ENCODE measurements at regions not wholly inside any gene's neighbourhood (a gene's known extent, or its start where the extent isn't known, plus 50 kb on each side); places are given as distances from the start of the nearest gene placed in this dataset.

DNA sequence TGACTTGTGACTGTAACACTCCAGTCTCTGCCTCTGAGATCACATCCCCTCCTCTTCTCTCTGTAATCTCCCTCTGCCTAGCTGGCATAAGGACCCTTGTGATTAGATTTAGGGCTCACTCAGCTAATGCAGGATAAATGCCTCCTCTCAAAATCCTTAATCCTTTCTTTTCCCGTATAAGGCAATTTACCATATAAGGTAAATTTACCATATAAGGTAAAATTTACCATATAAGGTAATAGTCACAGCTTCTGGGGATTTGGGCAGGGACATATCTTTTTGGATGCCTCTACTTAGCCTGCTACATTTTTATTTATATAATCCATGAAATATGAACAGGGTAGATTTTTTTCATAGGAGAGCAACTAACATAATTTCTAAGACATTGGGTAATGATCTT is 318.0 kb upstream of the PUM3 start:
- no peak for DNase-seq

GRCh38 chr9:3157011-3157410 is 313.1 kb upstream of the PUM3 start:
- DNase-seq = no peak

GRCh38 chr9:3151672-3152576 is 308.0 kb upstream of the PUM3 start:
- no peak for DNase-seq

GRCh38 chr9:3150074-3150473 is 306.2 kb upstream of the PUM3 start:
- no peak for DNase-seq

- no peak for DNase-seq
Measured at GRCh38 chr9:3138231-3139229, 294.6 kb upstream of the PUM3 start.

GRCh38 chr9:3137347-3137695 is 293.4 kb upstream of the PUM3 start:
- DNase-seq = peak; percentile 66

- DNase-seq = peak; percentile 84
Measured at GRCh38 chr9:3136686-3137346, 292.9 kb upstream of the PUM3 start.

- no peak for DNase-seq
Measured at GRCh38 chr9:3136230-3136629, 292.3 kb upstream of the PUM3 start.

GRCh38 chr9:3127564-3127963 is 283.7 kb upstream of the PUM3 start:
- peak; percentile 8 for DNase-seq

- no peak for DNase-seq
Measured at GRCh38 chr9:3125602-3126405, 281.9 kb upstream of the PUM3 start.

DNA sequence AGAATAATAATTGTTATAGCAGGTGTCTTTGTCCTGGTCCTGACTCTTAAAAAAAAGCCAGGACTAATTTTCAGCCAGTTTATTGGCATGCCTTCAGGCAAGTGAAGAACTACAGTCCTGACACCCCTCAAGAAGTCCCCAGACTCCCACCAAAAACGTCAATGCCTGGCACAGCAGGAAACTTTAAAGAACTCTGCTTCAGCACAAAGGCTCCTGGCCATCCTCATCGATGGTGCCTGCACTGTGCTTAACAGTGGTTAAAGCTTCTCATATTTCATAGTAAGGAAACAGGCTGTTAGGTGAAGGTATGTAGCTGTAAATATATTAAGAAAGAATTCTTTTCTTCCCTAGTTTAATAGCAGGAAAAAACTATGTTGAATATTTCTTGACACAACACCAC is 280.1 kb upstream of the PUM3 start:
- peak; percentile 59 for DNase-seq

GRCh38 chr9:3118081-3118480 is 274.2 kb upstream of the PUM3 start:
- no peak for DNase-seq

GRCh38 chr9:3099646-3100045 is 255.8 kb upstream of the PUM3 start:
- DNase-seq = no peak

GRCh38 chr9:3088219-3088618 is 244.3 kb upstream of the PUM3 start:
- DNase-seq = peak; percentile 93

GRCh38 chr9:3087697-3088096 is 243.8 kb upstream of the PUM3 start:
- DNase-seq = peak; percentile 68

DNA sequence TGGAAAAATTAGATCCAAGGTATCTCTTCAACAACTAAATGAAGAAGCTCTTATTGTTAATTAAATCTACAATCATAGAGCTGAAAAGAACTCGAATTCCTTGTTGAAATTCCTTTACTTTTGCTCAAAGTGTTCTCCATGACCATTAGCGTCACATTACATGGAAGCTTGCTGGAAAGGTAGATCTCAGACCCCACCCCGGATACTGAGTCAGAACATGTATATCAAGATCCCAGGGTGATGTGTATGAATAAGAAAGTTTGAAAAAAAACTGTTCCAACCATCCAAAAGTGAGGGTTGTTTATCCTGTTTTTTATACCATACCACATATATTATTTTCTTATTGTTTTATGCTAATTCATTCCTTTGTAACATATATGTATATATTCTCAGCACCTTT is 237.1 kb upstream of the PUM3 start:
- DNase-seq = no peak

DNA sequence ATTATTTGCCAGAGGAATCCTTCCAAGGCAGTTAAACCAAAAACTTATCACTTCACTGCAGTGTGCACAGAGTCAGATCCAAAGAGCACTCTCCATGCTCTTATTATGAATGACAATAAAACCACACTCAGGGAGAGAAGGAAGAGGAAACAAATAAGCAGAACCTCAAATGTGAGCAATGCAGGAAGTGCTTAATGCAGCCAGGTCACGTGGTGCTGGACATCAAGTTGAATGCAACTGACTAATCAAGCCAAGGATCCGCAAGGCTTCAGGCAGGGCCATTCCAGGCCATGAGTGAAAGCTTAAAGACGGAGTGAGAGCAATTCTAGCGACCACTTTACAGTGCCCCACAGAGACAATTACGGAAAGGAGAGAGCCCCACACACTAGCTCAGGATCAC is 230.4 kb upstream of the PUM3 start:
- DNase-seq = peak; percentile 14

GRCh38 chr9:3066591-3066990 is 222.7 kb upstream of the PUM3 start:
- DNase-seq = no peak

- DNase-seq = no peak
Measured at GRCh38 chr9:3059781-3060468, 216.0 kb upstream of the PUM3 start.

- no peak for DNase-seq
Measured at GRCh38 chr9:3058409-3058808, 214.5 kb upstream of the PUM3 start.

DNA sequence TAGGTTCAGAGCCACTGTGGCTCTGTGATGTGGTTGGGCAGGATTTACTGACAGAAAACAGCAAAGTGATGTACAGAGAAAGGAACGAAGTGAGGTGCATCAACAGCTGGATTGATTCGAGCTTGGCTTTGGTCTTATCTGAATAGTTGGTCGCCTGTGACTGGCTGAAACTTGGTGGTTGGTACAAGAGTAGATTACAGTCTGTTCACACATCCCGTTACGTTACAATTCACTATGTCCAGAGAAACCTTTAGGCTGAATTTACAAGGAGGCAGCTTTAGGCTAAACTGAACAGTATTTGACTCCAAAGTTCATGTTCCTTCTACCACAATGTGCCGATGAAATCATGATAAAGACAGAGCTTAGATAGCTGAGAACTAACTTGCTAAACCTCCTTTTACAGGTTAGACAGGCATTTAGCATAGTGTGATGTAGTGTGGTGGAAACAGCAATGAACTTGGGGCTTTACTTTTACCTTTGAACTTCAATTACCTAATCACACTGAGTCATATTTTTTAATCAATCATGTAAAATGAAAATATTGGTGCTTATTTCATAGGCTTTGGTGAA is 210.2 kb upstream of the PUM3 start:
- DNase-seq = no peak
